ENCODE measurements at regions not wholly inside any gene's neighbourhood (a gene's known extent, or its start where the extent isn't known, plus 50 kb on each side); places are given as distances from the start of the nearest gene placed in this dataset.

- Histone ChIP-seq H4K91ac (ENCODE audit: insufficient read depth, low read depth, low read length) (no peak overlapping the region), H3K36me3 (ENCODE audit: control insufficient read depth, insufficient read depth, low read length) (no peaks in the 10 kb centered on the region), H3K4me3 (ENCODE audit: insufficient read depth, low read depth, low read length) (no peak overlapping the region), H3K18ac (ENCODE audit: low read depth, low read length) (no peak overlapping the region), H2BK15ac (ENCODE audit: low read depth, low read length) (no peak overlapping the region), H3K27me3 (ENCODE audit: control insufficient read depth, insufficient read depth, low read length) (no peaks in the 10 kb centered on the region), H3K14ac (replicated peaks; ENCODE audit: low read depth, low read length) (no peak overlapping the region), H3K23ac (ENCODE audit: low read depth, low read length) (no peak overlapping the region), H3K9ac (ENCODE audit: low read depth, low read length) (no peak overlapping the region), H3K79me1 (ENCODE audit: low read depth in 1 of 2, low read length in 2 of 2) (no peaks in the 10 kb centered on the region), H2AK9ac (replicated peaks; ENCODE audit: low read depth, low read length, poor library complexity) (no peak overlapping the region), H2AFZ (replicated peaks; ENCODE audit: low read length, poor library complexity) (no peak overlapping the region), H4K20me1 (ENCODE audit: insufficient read depth, low read length) (no peaks in the 10 kb centered on the region), H3K4me2 (ENCODE audit: low read depth, low read length) (no peak overlapping the region), H3K27ac (ENCODE audit: insufficient read depth, low read length) (no peak overlapping the region), H4K8ac (ENCODE audit: low read depth in 2 of 2, low read length in 2 of 2) (no peak overlapping the region), H2BK120ac (ENCODE audit: low read depth, low read length) (no peak overlapping the region), H2AK5ac (ENCODE audit: low read depth, low read length) (no peak overlapping the region), H4K5ac (ENCODE audit: low read depth, low read length) (no peak overlapping the region), H3K56ac (ENCODE audit: extremely low read depth, insufficient read depth, low read length) (no peak overlapping the region), H2BK20ac (ENCODE audit: low read depth, low read length) (no peak overlapping the region), H2BK5ac (ENCODE audit: low read depth, low read length, poor library complexity, severe bottlenecking) (no peak overlapping the region), H3K4me1 (ENCODE audit: control insufficient read depth, insufficient read depth, low read length) (no peaks in the 10 kb centered on the region), H3K9me1 (ENCODE audit: insufficient read depth, low read length) (no peaks in the 10 kb centered on the region), H3K9me3 (ENCODE audit: control insufficient read depth, insufficient read depth, low read length) (no peaks in the 10 kb centered on the region), H3K4ac (ENCODE audit: low read depth, low read length) (no peak overlapping the region)
- BruUV-seq (replicated peaks) = no TSS peak
- no peak for ATAC-seq (ENCODE audit: low read depth)
- no peak for DNase-seq
- dilution Hi-C loops (cut with HindIII; ENCODE audit: low sequenced_read_pairs, unreplicated experiment) (no loop called here), intact Hi-C loops (cut with micrococcal nuclease) (no loop called here), in situ Hi-C loops (cut with MboI; ENCODE audit: low sequenced_read_pairs) (no loop called here)
- 60% methylated on average over 1 of the region's 5 CpGs; no CpG with 5 or more reads in 1 of the 2 experiments for WGBS, 2 experiments (ENCODE audit: extremely low coverage in 2 of 2, insufficient read length in 1 of 2)
- ChIA-PET CTCF (no interaction called here), POLR2A (ENCODE audit: unreplicated experiment) (no interaction called here)
- TF ChIP-seq MXI1 (IDR thresholded peaks at IDR 0.05; ENCODE audit: borderline replicate concordance, low read depth, low read length) (no peak), MAFK (IDR thresholded peaks at IDR 0.05; ENCODE audit: low read depth, low read length) (no peak), RFX5 (IDR thresholded peaks at IDR 0.05; ENCODE audit: low read depth, low read length) (no peak), CEBPB (IDR thresholded peaks at IDR 0.05; ENCODE audit: low read depth, low read length) (no peak), FOS (IDR thresholded peaks at IDR 0.05; ENCODE audit: low read depth, low read length) (no peak), BHLHE40 (IDR thresholded peaks at IDR 0.05; ENCODE audit: low read depth, low read length) (no peak), RCOR1 (IDR thresholded peaks at IDR 0.05; ENCODE audit: insufficient replicate concordance, low read length) (no peak), CHD1 (IDR thresholded peaks at IDR 0.05; ENCODE audit: low read depth, low read length) (no peak), USF2 (IDR thresholded peaks at IDR 0.05; ENCODE audit: low read depth, low read length) (no peak), POLR2A (IDR thresholded peaks at IDR 0.05; ENCODE audit: low read depth, low read length) (no peak), NFE2L2 (IDR thresholded peaks at IDR 0.05; ENCODE audit: low read depth, low read length) (no peak), CTCF (conservative IDR thresholded peaks at IDR 0.05; ENCODE audit: low read depth, low read length) (no peak), SMC3 (IDR thresholded peaks at IDR 0.05; ENCODE audit: low read depth, low read length) (no peak), MAZ (IDR thresholded peaks at IDR 0.05; ENCODE audit: borderline replicate concordance, low read depth, low read length) (no peak), RAD21 (IDR thresholded peaks at IDR 0.05; ENCODE audit: low read length) (no peak), ELK1 (IDR thresholded peaks at IDR 0.05; ENCODE audit: borderline replicate concordance, low read depth, low read length) (no peak)
Measured at GRCh38 chr1:216777148-216777547, 53.9 kb upstream of the ESRRG start.

Data from IMR-90 (cell line).